ENCODE measurements at regions not wholly inside any gene's neighbourhood (a gene's known extent, or its start where the extent isn't known, plus 50 kb on each side); places are given as distances from the start of the nearest gene placed in this dataset.

GRCh38 chr4:27721193-27721592 is 860.6 kb downstream of the STIM2 start:
- TF ChIP-seq, protein P1, sequence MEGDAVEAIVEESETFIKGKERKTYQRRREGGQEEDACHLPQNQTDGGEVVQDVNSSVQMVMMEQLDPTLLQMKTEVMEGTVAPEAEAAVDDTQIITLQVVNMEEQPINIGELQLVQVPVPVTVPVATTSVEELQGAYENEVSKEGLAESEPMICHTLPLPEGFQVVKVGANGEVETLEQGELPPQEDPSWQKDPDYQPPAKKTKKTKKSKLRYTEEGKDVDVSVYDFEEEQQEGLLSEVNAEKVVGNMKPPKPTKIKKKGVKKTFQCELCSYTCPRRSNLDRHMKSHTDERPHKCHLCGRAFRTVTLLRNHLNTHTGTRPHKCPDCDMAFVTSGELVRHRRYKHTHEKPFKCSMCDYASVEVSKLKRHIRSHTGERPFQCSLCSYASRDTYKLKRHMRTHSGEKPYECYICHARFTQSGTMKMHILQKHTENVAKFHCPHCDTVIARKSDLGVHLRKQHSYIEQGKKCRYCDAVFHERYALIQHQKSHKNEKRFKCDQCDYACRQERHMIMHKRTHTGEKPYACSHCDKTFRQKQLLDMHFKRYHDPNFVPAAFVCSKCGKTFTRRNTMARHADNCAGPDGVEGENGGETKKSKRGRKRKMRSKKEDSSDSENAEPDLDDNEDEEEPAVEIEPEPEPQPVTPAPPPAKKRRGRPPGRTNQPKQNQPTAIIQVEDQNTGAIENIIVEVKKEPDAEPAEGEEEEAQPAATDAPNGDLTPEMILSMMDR (IDR thresholded peaks at IDR 0.05): no peak
- no peak for TF ChIP-seq POLR2A (IDR thresholded peaks at IDR 0.05)
